ENCODE measurements at regions not wholly inside any gene's neighbourhood (a gene's known extent, or its start where the extent isn't known, plus 50 kb on each side); places are given as distances from the start of the nearest gene placed in this dataset.

DNA sequence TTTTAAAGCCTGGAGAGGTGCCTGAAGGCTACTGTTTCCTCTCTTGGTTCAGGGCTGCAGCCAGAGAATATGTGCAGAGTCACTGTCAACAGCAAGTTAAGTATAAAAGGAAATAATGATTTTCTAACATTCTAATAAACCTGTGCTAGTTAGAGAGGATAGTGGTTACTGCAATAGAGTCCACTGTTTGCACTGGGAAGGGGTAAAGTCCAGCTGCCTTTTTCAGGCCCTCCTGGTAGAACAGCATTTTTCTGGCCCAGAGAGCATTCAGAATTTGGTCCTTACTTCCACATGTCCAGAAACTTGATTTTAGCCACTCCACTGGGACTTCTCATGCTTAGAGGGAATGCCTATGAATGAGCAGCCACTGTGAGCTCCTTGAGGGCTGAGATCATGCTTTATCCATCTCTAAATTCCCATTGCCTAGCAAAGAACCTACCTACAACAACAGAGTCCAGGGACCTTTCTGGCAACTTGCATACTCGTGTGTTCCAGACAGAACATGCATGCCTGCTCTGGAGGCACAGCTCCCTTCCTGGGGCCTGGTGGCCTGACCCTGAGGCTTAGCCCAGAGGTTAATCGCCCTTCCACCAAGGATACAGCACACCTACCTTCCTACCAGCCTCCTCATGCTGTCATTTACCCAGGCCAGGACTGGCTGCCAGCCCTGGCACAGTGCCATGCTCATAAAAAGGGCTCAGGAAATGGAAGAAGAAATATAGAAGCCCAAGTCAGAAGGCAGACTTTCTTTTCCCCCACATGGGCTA is 50.3 kb upstream of the ATP13A3 start:
- TF ChIP-seq, protein P1, sequence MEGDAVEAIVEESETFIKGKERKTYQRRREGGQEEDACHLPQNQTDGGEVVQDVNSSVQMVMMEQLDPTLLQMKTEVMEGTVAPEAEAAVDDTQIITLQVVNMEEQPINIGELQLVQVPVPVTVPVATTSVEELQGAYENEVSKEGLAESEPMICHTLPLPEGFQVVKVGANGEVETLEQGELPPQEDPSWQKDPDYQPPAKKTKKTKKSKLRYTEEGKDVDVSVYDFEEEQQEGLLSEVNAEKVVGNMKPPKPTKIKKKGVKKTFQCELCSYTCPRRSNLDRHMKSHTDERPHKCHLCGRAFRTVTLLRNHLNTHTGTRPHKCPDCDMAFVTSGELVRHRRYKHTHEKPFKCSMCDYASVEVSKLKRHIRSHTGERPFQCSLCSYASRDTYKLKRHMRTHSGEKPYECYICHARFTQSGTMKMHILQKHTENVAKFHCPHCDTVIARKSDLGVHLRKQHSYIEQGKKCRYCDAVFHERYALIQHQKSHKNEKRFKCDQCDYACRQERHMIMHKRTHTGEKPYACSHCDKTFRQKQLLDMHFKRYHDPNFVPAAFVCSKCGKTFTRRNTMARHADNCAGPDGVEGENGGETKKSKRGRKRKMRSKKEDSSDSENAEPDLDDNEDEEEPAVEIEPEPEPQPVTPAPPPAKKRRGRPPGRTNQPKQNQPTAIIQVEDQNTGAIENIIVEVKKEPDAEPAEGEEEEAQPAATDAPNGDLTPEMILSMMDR (IDR thresholded peaks at IDR 0.05) = no peak
- no peak for TF ChIP-seq POLR2AphosphoS5 (IDR thresholded peaks at IDR 0.05)
- TF ChIP-seq POLR2A (IDR thresholded peaks at IDR 0.05) = no peak
